B cell (primary cell): ENCODE measurements at regions not wholly inside any gene's neighbourhood (a gene's known extent, or its start where the extent isn't known, plus 50 kb on each side); places are given as distances from the start of the nearest gene placed in this dataset.

Experiments
- ATAC-seq: fragments of 200-7000 bp; cut with Tn5 transposase; one replicate; pipeline ENCODE4 v1.10.0; 2021; ENCODE audit warnings: low read depth, mild to moderate bottlenecking, moderate number of reproducible peaks, moderate library complexity
- CTCF ChIA-PET: fragments of 350-600 bp; sonication (Branson Sonifier 250); formaldehyde crosslinking; loops from one replicate; lab custom pipeline; 2021; ENCODE audit warnings: antibody characterized with exemption, inconsistent platforms; lab: Charles Lee
- POLR2A ChIA-PET: fragments of 350-600 bp; sonication (Branson Sonifier 250); formaldehyde crosslinking; loops from one replicate; lab custom pipeline; 2021; ENCODE audit warnings: antibody characterized with exemption; lab: Charles Lee
- DNase-seq: peaks from one replicate; pipeline ENCODE4 v3.0.0; 2013
- H2AFZ ChIP-seq: 2 replicates; pipeline ENCODE4 v1.6.1; 2012; ENCODE audit warnings: mild to moderate bottlenecking, low read depth, low read length; ENCODE audit not compliant: insufficient read depth, poor library complexity, severe bottlenecking
- H3K27ac ChIP-seq, 2 donors: 1 replicate in 1 of 2; 2 replicates in 1 of 2; pipeline ENCODE4 v1.5.1; 2012 to 2013; ENCODE audit warnings: low read length in 2 of 2, mild to moderate bottlenecking in 2 of 2, moderate library complexity in 1 of 2
- H3K27me3 ChIP-seq, 4 experiments: fragments of 200-600 bp in 1 of 4; sonication (generic) in 1 of 4; replicated peaks in 1 of 4; 1 replicate in 2 of 4; 2 replicates in 2 of 4; pipeline versions ENCODE4 v1.6.1 to v1.7.0; 2013 to 2016; ENCODE audit warnings: low read length in 3 of 4, mild to moderate bottlenecking in 2 of 4, mixed read lengths in 1 of 4, moderate library complexity in 1 of 4; ENCODE audit not compliant: insufficient read depth in 4 of 4, control insufficient read depth in 3 of 4; ENCODE audit errors: control extremely low read depth in 1 of 4
- H3K36me3 ChIP-seq, 2 experiments: replicated peaks in 1 of 2; 1 replicate in 1 of 2; 2 replicates in 1 of 2; pipeline versions ENCODE4 v1.6.1 to v1.7.1; 2013; ENCODE audit warnings: low read length in 1 of 2; ENCODE audit not compliant: insufficient read depth in 2 of 2, control insufficient read depth in 1 of 2; ENCODE audit errors: control extremely low read depth in 1 of 2, extremely low read depth in 1 of 2
- H3K4me1 ChIP-seq, 2 donors: fragments of 200-600 bp in 1 of 2; sonication (generic) in 1 of 2; 1 replicate in 1 of 2; 2 replicates in 1 of 2; pipeline versions ENCODE4 v1.5.1 to v1.6.1; 2013 to 2017; ENCODE audit warnings: low read length in 2 of 2; ENCODE audit not compliant: control insufficient read depth in 2 of 2, insufficient read depth in 2 of 2
- H3K4me2 ChIP-seq: replicated peaks from 2 replicates; pipeline ENCODE3; 2012; ENCODE audit warnings: mild to moderate bottlenecking, low read depth, low read length; ENCODE audit not compliant: poor library complexity, severe bottlenecking
- H3K4me3 ChIP-seq, 5 experiments: fragments of 200-600 bp in 1 of 5; sonication (generic) in 1 of 5; 1 replicate in 3 of 5; 2 replicates in 2 of 5; pipeline versions ENCODE4 v1.5.1 to v1.7.0; 2011 to 2016; ENCODE audit warnings: low read length in 4 of 5, mild to moderate bottlenecking in 4 of 5, low read depth in 2 of 5, control low read depth in 1 of 5, moderate library complexity in 1 of 5; ENCODE audit not compliant: insufficient read depth in 1 of 5; ENCODE audit errors: control extremely low read depth in 1 of 5, extremely low read depth in 1 of 5
- H3K79me2 ChIP-seq: fragments of 200-600 bp; sonication (generic); one replicate; pipeline ENCODE4 v1.6.0; 2016; ENCODE audit warnings: low read length; ENCODE audit not compliant: control insufficient read depth, insufficient read depth
- H3K9ac ChIP-seq: fragments of 200-600 bp; sonication (generic); 2 replicates; pipeline ENCODE4 v1.6.1; 2017; ENCODE audit warnings: mild to moderate bottlenecking, low read length, moderate library complexity
- H3K9me3 ChIP-seq, 3 donors: one replicate each; pipeline versions ENCODE4 v1.6.1 to v1.7.1; 2013; ENCODE audit warnings: low read length in 2 of 3; ENCODE audit not compliant: control insufficient read depth in 2 of 3, insufficient read depth in 1 of 3; ENCODE audit errors: control extremely low read depth in 1 of 3
- H4K20me1 ChIP-seq: 2 replicates; pipeline ENCODE4 v1.6.0; 2012; ENCODE audit warnings: mild to moderate bottlenecking, low read length; ENCODE audit not compliant: insufficient read depth, control insufficient read depth, poor library complexity, severe bottlenecking
- H3K27ac Mint-ChIP-seq: one replicate; pipeline ENCODE4 v1.8.0; 2021; ENCODE audit warnings: mixed read lengths
- H3K27me3 Mint-ChIP-seq: one replicate; pipeline ENCODE4 v1.8.0; 2021; ENCODE audit warnings: mixed read lengths
- H3K4me1 Mint-ChIP-seq: one replicate; pipeline ENCODE4 v1.8.0; 2021; ENCODE audit warnings: mixed read lengths
- H3K4me3 Mint-ChIP-seq: one replicate; pipeline ENCODE4 v1.8.0; 2021; ENCODE audit warnings: mixed read lengths
- H3K9me3 Mint-ChIP-seq: one replicate; pipeline ENCODE4 v1.8.0; 2022; ENCODE audit warnings: mixed read lengths; ENCODE audit not compliant: insufficient read depth
- EZH2 ChIP-seq: IDR thresholded peaks from 2 replicates; pipeline ENCODE4 v1.6.1; 2012; ENCODE audit warnings: borderline replicate concordance, low read depth, mild to moderate bottlenecking, moderate library complexity, low read length; ENCODE audit not compliant: insufficient read depth, poor library complexity, severe bottlenecking
- WGBS: methylation state at CpG from one replicate; pipeline ENCODE4 v1.1.5; 2013; ENCODE audit warnings: missing lambda C conversion rate; ENCODE audit not compliant: insufficient coverage; 5-methylcytosine and 5-hydroxymethylcytosine counted together
- intact Hi-C: fragments of 100-400 bp; cut with micrococcal nuclease; formaldehyde crosslinking; loops from one replicate; pipeline ENCODE4 v1.10.0; 2022
- TF ChIP-seq, protein P1 (sequence below): fragments of 200-600 bp; IDR thresholded peaks from one replicate; pipeline ENCODE4 v1.8.0; 2022; ENCODE audit warnings: antibody characterized with exemption, mild to moderate bottlenecking

DNA sequence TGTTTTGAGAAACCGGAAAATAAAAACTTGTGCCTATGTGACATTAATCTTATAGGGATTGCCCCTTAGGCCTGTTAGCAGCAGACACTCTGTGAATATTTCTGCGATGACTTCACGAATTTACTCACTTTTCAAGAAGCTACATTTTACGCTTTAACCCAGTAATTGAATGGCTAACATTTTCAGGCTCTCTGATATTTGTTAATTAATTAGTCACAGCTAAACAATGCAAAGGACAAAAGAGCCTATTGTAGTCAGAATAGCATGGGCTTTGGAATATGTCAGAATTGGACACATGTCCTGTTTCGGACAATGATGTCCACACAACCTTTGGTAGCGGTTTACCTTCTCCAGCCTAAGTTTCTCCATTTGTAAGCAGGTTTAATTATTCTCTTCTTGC, 506.6 kb downstream of the EFNB2 start:
- CTCF ChIA-PET, result no interaction called here
- 50% methylated on average over 1 of the region's 6 CpGs for WGBS
- no peaks in the 10 kb centered on the region for H3K27me3 ChIP-seq
- no peak overlapping the region for H3K27ac Mint-ChIP-seq
- H3K27ac ChIP-seq, result no peak overlapping the region
- H3K9me3 ChIP-seq, result no peaks in the 10 kb centered on the region
- no peak overlapping the region for H3K4me3 Mint-ChIP-seq
- DNase-seq (no peak), ATAC-seq (no peak)
- H3K27me3 Mint-ChIP-seq, result no peaks in the 10 kb centered on the region
- TF ChIP-seq EZH2, result no peak
- no peak overlapping the region for H3K4me3 ChIP-seq
- H2AFZ ChIP-seq, result no peak overlapping the region
- POLR2A ChIA-PET, result no interaction called here
- no peak overlapping the region for H3K9ac ChIP-seq
- no peaks in the 10 kb centered on the region for H3K4me1 Mint-ChIP-seq
- H3K9me3 Mint-ChIP-seq, result no peaks in the 10 kb centered on the region
- intact Hi-C loops, result no loop called here
- H4K20me1 ChIP-seq, result no peaks in the 10 kb centered on the region
- no peaks in the 10 kb centered on the region for H3K4me1 ChIP-seq
- no peak overlapping the region for H3K4me2 ChIP-seq
- H3K79me2 ChIP-seq, result no peaks in the 10 kb centered on the region
- no peaks in the 10 kb centered on the region for H3K36me3 ChIP-seq

DNA sequence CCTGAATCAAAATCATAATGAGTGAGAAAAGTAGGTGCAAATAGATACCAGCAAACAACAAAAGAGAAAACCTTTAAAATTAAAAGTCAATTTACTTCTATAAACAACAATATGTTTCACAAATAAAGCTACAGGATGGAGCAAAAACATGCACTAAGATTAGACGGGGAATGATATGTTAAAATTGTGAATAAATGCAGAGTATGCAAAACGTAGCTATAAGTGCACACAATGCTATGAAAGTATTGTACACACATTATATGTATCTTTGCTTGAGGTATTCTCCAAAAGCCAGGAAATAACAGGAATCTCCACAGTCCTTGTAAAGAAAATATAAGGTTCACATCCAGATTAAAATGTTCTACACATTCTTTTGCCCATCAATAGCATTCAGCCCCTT, 523.9 kb downstream of the EFNB2 start:
- ChIA-PET POLR2A (no interaction called here), CTCF (no interaction called here)
- Histone ChIP-seq H3K4me1 (no peaks in the 10 kb centered on the region), H3K4me2 (no peak overlapping the region), H2AFZ (no peak overlapping the region), H4K20me1 (no peaks in the 10 kb centered on the region), H3K4me3 (no peak overlapping the region), H3K36me3 (no peaks in the 10 kb centered on the region), H3K79me2 (no peaks in the 10 kb centered on the region), H3K9ac (no peak overlapping the region), H3K27me3 (no peaks in the 10 kb centered on the region), H3K9me3 (no peaks in the 10 kb centered on the region), H3K27ac (no peak overlapping the region)
- TF ChIP-seq EZH2, result no peak
- TF ChIP-seq, protein P1, sequence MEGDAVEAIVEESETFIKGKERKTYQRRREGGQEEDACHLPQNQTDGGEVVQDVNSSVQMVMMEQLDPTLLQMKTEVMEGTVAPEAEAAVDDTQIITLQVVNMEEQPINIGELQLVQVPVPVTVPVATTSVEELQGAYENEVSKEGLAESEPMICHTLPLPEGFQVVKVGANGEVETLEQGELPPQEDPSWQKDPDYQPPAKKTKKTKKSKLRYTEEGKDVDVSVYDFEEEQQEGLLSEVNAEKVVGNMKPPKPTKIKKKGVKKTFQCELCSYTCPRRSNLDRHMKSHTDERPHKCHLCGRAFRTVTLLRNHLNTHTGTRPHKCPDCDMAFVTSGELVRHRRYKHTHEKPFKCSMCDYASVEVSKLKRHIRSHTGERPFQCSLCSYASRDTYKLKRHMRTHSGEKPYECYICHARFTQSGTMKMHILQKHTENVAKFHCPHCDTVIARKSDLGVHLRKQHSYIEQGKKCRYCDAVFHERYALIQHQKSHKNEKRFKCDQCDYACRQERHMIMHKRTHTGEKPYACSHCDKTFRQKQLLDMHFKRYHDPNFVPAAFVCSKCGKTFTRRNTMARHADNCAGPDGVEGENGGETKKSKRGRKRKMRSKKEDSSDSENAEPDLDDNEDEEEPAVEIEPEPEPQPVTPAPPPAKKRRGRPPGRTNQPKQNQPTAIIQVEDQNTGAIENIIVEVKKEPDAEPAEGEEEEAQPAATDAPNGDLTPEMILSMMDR, result no peak
- no peak overlapping the region for H3K4me3 Mint-ChIP-seq
- no peaks in the 10 kb centered on the region for H3K9me3 Mint-ChIP-seq
- WGBS, result no CpG with 5 or more reads among the region's 2 CpGs
- ATAC-seq, result no peak
- no peak overlapping the region for H3K27ac Mint-ChIP-seq
- intact Hi-C loops, result no loop called here
- DNase-seq, result no peak
- H3K4me1 Mint-ChIP-seq, result no peaks in the 10 kb centered on the region
- no peaks in the 10 kb centered on the region for H3K27me3 Mint-ChIP-seq
